Ishikawa (cell line): ENCODE measurements at regions not wholly inside any gene's neighbourhood (a gene's known extent, or its start where the extent isn't known, plus 50 kb on each side); places are given as distances from the start of the nearest gene placed in this dataset.

Experiments used
- CREB1 ChIP-seq: IDR thresholded peaks from 2 replicates; pipeline ENCODE4 v1.6.1; 2012; ENCODE audit warnings: low read depth
- EP300 ChIP-seq: IDR thresholded peaks from 2 replicates; pipeline ENCODE4 v1.6.1; 2012; ENCODE audit warnings: borderline replicate concordance
- NFIC ChIP-seq: IDR thresholded peaks from 2 replicates; pipeline ENCODE4 v1.6.1; 2012
- RAD21 ChIP-seq: IDR thresholded peaks from 2 replicates; pipeline ENCODE4 v1.6.1; 2012; ENCODE audit warnings: low read depth
- ZBTB7A ChIP-seq: IDR thresholded peaks from 2 replicates; pipeline ENCODE4 v1.6.1; 2012; ENCODE audit warnings: low read depth

GRCh38 chr5:162289489-162289888, 221.9 kb downstream of the GABRG2 start:
- TF ChIP-seq RAD21, result no peak
- no peak for TF ChIP-seq ZBTB7A
- no peak for TF ChIP-seq CREB1
- TF ChIP-seq EP300, result no peak
- no peak for TF ChIP-seq NFIC
